SK-N-SH (cell line): ENCODE measurements at regions not wholly inside any gene's neighbourhood (a gene's known extent, or its start where the extent isn't known, plus 50 kb on each side); places are given as distances from the start of the nearest gene placed in this dataset.

ENCODE experiments used
- CTCF ChIA-PET: fragments of 300-600, 350-600 bp; formaldehyde crosslinking; extraction: SDS; loops from one replicate; lab custom pipeline; 2021; lab: Yijun Ruan, JAX
- POLR2A ChIA-PET: fragments of 350-600 bp; sonication (Branson Sonifier 250); formaldehyde crosslinking; extraction: SDS; loops from one replicate; lab custom pipeline; 2020; ENCODE audit warnings: antibody characterized with exemption, inconsistent platforms; lab: Yijun Ruan, JAX
- DNase-seq: peaks from one replicate; pipeline ENCODE4 v3.0.0; 2012
- H2AFZ ChIP-seq: fragments of 200-600 bp; sonication (generic); 2 replicates; pipeline ENCODE4 v1.8.1; 2016; ENCODE audit warnings: antibody characterized with exemption, mild to moderate bottlenecking, low read depth
- H3F3A ChIP-seq: fragments of 200-600 bp; sonication (generic); replicated peaks from 2 replicates; pipeline ENCODE3; 2016; ENCODE audit warnings: antibody characterized with exemption, mild to moderate bottlenecking; ENCODE audit not compliant: insufficient read depth
- H3K27ac ChIP-seq, 2 experiments: fragments of 200-500 bp in 1 of 2; fragments of 200-600 bp in 1 of 2; sonication (Bioruptor generic) in 1 of 2; sonication (generic), shearing (Covaris generic) in 1 of 2; 2 replicates each; pipeline versions ENCODE4 v1.5.1 to v1.6.1; 2014 to 2016; ENCODE audit warnings: low read depth in 2 of 2, inconsistent platforms in 1 of 2, low read length in 1 of 2, mild to moderate bottlenecking in 1 of 2, mixed read lengths in 1 of 2
- H3K27me3 ChIP-seq: fragments of 200-600 bp; sonication (generic), shearing (Covaris generic); 2 replicates; pipeline ENCODE4 v1.6.1; 2016; ENCODE audit warnings: mixed run types; ENCODE audit not compliant: insufficient read depth
- H3K36me3 ChIP-seq, 2 experiments: fragments of 200-500 bp in 1 of 2; fragments of 200-600 bp in 1 of 2; sonication (Bioruptor generic) in 1 of 2; sonication (generic) in 1 of 2; replicated peaks in 1 of 2; 2 replicates each; pipeline versions ENCODE3 to v1.5.1; 2014 to 2016; ENCODE audit warnings: low read length in 1 of 2, mild to moderate bottlenecking in 1 of 2; ENCODE audit not compliant: insufficient read depth in 2 of 2, control insufficient read depth in 1 of 2
- H3K4me1 ChIP-seq, 2 experiments: fragments of 200-500 bp in 1 of 2; fragments of 200-600 bp in 1 of 2; sonication (Bioruptor generic) in 1 of 2; sonication (generic), shearing (Covaris generic) in 1 of 2; 2 replicates each; pipeline versions ENCODE4 v1.5.1 to v1.6.1; 2014 to 2016; ENCODE audit warnings: low read depth in 1 of 2, low read length in 1 of 2, mixed run types in 1 of 2; ENCODE audit not compliant: insufficient read depth in 2 of 2, control insufficient read depth in 1 of 2
- H3K4me2 ChIP-seq: fragments of 200-600 bp; sonication (generic), shearing (Covaris generic); 2 replicates; pipeline ENCODE4 v1.6.1; 2017; ENCODE audit warnings: mixed run types
- H3K4me3 ChIP-seq, 2 experiments: fragments of 200-500 bp in 1 of 2; fragments of 200-600 bp in 1 of 2; sonication (Bioruptor generic) in 1 of 2; sonication (generic), shearing (Covaris generic) in 1 of 2; 2 replicates each; pipeline versions ENCODE4 v1.5.1 to v1.8.1; 2014 to 2016; ENCODE audit warnings: low read depth in 2 of 2, inconsistent platforms in 1 of 2, low read length in 1 of 2, mild to moderate bottlenecking in 1 of 2, mixed read lengths in 1 of 2, moderate library complexity in 1 of 2
- H3K79me2 ChIP-seq: fragments of 200-600 bp; sonication (generic); 2 replicates; pipeline ENCODE4 v1.8.1; 2017; ENCODE audit warnings: mild to moderate bottlenecking; ENCODE audit not compliant: insufficient read depth
- H3K9ac ChIP-seq: fragments of 200-600 bp; sonication (generic); 2 replicates; pipeline ENCODE4 v1.6.1; 2017; ENCODE audit warnings: mixed run types
- H3K9me2 ChIP-seq: fragments of 200-600 bp; sonication (generic); 2 replicates; pipeline ENCODE4 v1.6.1; 2017; ENCODE audit warnings: mixed run types
- H3K9me3 ChIP-seq: fragments of 200-600 bp; sonication (generic); 2 replicates; pipeline ENCODE4 v1.6.1; 2017; ENCODE audit warnings: mixed run types, mild to moderate bottlenecking, moderate library complexity
- H4K20me1 ChIP-seq: fragments of 200-600 bp; sonication (generic); 2 replicates; pipeline ENCODE4 v1.6.1; 2017; ENCODE audit warnings: mild to moderate bottlenecking, mixed run types; ENCODE audit not compliant: insufficient read depth
- CHD2 ChIP-seq: fragments of 150-350 bp; IDR thresholded peaks from 2 replicates; pipeline ENCODE4 v1.6.1; 2018; ENCODE audit warnings: low read length; ENCODE audit not compliant: partially characterized antibody
- ELF1 ChIP-seq: IDR thresholded peaks from 2 replicates; pipeline ENCODE4 v1.4.0; 2012
- FOSL2 ChIP-seq: IDR thresholded peaks from 2 replicates; pipeline ENCODE4 v1.4.0; 2012; ENCODE audit warnings: low read depth, mild to moderate bottlenecking, moderate library complexity, borderline replicate concordance
- FOXM1 ChIP-seq: IDR thresholded peaks from 2 replicates; pipeline ENCODE4 v1.4.0; 2012; ENCODE audit warnings: low read depth, mild to moderate bottlenecking
- GATA2 ChIP-seq: sonication (generic); formaldehyde crosslinking; IDR thresholded peaks from 2 replicates; pipeline ENCODE4 v1.5.0; 2020; ENCODE audit warnings: mild to moderate bottlenecking, missing genetic modification reagents
- JUND ChIP-seq: IDR thresholded peaks from 2 replicates; pipeline ENCODE4 v1.4.0; 2012
- MAX ChIP-seq: IDR thresholded peaks from 2 replicates; pipeline ENCODE4 v1.4.0; 2012; ENCODE audit warnings: low read depth
- MEF2A ChIP-seq: IDR thresholded peaks from 2 replicates; pipeline ENCODE4 v1.4.0; 2012; ENCODE audit warnings: low read depth, borderline replicate concordance
- NFIC ChIP-seq: IDR thresholded peaks from 2 replicates; pipeline ENCODE4 v1.4.0; 2012; ENCODE audit warnings: borderline replicate concordance
- NRF1 ChIP-seq: IDR thresholded peaks from 2 replicates; pipeline ENCODE4 v1.6.1; 2012; ENCODE audit warnings: low read depth, mild to moderate bottlenecking, low read length
- PBX3 ChIP-seq: IDR thresholded peaks from 2 replicates; pipeline ENCODE4; 2012
- RCOR1 ChIP-seq: fragments of 150-350 bp; IDR thresholded peaks from 2 replicates; pipeline ENCODE4 v1.6.1; 2017; ENCODE audit warnings: antibody characterized with exemption, low read length
- RXRA ChIP-seq: IDR thresholded peaks from 2 replicates; pipeline ENCODE4 v1.4.0; 2012; ENCODE audit warnings: low read depth, mild to moderate bottlenecking, borderline replicate concordance
- SIN3A ChIP-seq: IDR thresholded peaks from 2 replicates; pipeline ENCODE4 v1.6.1; 2012; ENCODE audit warnings: low read depth, mild to moderate bottlenecking, low read length, moderate library complexity, borderline replicate concordance
- TEAD4 ChIP-seq: IDR thresholded peaks from 2 replicates; pipeline ENCODE4 v1.4.0; 2012; ENCODE audit warnings: mild to moderate bottlenecking, borderline replicate concordance; ENCODE audit not compliant: insufficient read depth
- USF1 ChIP-seq: IDR thresholded peaks from 2 replicates; pipeline ENCODE4 v1.4.0; 2012; ENCODE audit warnings: low read depth, borderline replicate concordance
- USF2 ChIP-seq: fragments of 150-350 bp; IDR thresholded peaks from 2 replicates; pipeline ENCODE4 v1.6.1; 2017; ENCODE audit warnings: antibody characterized with exemption, low read length, low read depth, borderline replicate concordance
- YY1 ChIP-seq: IDR thresholded peaks from 2 replicates; pipeline ENCODE4 v1.4.0; 2012; ENCODE audit warnings: low read depth, mild to moderate bottlenecking
- WGBS: methylation state at CpG from one replicate; pipeline ENCODE4 v1.1.6; 2017; ENCODE audit warnings: low lambda C conversion rate; 5-methylcytosine and 5-hydroxymethylcytosine counted together

- Histone ChIP-seq H3K9ac (no peak overlapping the region), H3K4me1 (peaks cover 4 to 8% of the 10 kb centered on the region in 2 experiments; a peak in 3 of 4 replicates), H3K27me3 (no peaks in the 10 kb centered on the region), H3K27ac (no peak overlapping the region; a peak in 1 of 4 replicates), H3K36me3 (no peaks in the 10 kb centered on the region), H3K9me2 (no peaks in the 10 kb centered on the region), H4K20me1 (no peaks in the 10 kb centered on the region), H3K79me2 (no peaks in the 10 kb centered on the region), H3K9me3 (no peaks in the 10 kb centered on the region), H3K4me3 (no peak overlapping the region), H3K4me2 (no peak overlapping the region), H2AFZ (peak overlapping the region; percentile 56; the same call in 1 of the 2 replicates), H3F3A (no peaks in the 10 kb centered on the region)
- DNase-seq, result no peak
- ChIA-PET POLR2A (no interaction called here), CTCF (interaction anchor here (1.0 kb wide), 1 partner anchor 20 kb away, joined by 3 read pairs; no protein-coding TSS in a partner anchor)
- WGBS, result 52% methylated on average over 2 of the region's 2 CpGs
- TF ChIP-seq CHD2 (no peak), JUND (no peak), RXRA (no peak), FOXM1 (no peak), NRF1 (no peak), SIN3A (no peak), MAX (no peak), GATA2 (no peak), YY1 (no peak), ELF1 (no peak), MEF2A (no peak)
Observed at GRCh38 chr13:84864341-84864740, 934.9 kb downstream of the SLITRK6 start.

GRCh38 chr13:84847107-84847506 is 952.1 kb downstream of the SLITRK6 start:
- H3K4me2 ChIP-seq, result no peak overlapping the region
- no peak overlapping the region for H3K9ac ChIP-seq
- H4K20me1 ChIP-seq, result no peaks in the 10 kb centered on the region
- DNase-seq, result no peak
- TF ChIP-seq MAX, result no peak
- no peak for TF ChIP-seq ELF1
- no peak for TF ChIP-seq PBX3
- no peak for TF ChIP-seq USF2
- no peak for TF ChIP-seq RXRA
- TF ChIP-seq FOSL2, result no peak
- no peak for TF ChIP-seq RCOR1
- no peak for TF ChIP-seq USF1
- TF ChIP-seq TEAD4, result no peak
- TF ChIP-seq NFIC, result no peak
- no peak for TF ChIP-seq JUND
- TF ChIP-seq NRF1, result no peak
- no peak for TF ChIP-seq SIN3A
- no peaks in the 10 kb centered on the region for H3K4me1 ChIP-seq
- no peaks in the 10 kb centered on the region for H3K79me2 ChIP-seq
- POLR2A ChIA-PET, result no interaction called here
- WGBS, result 16% methylated on average over 1 of the region's 1 CpG
- H3K9me2 ChIP-seq, result no peaks in the 10 kb centered on the region
- H3K27ac ChIP-seq, result no peak overlapping the region
- H3K4me3 ChIP-seq, result no peak overlapping the region
- H3F3A ChIP-seq, result no peaks in the 10 kb centered on the region
- no peaks in the 10 kb centered on the region for H3K27me3 ChIP-seq
- CTCF ChIA-PET, result no interaction called here
- H3K9me3 ChIP-seq, result 0 out of 2 replicates have a peak, but pooled peaks cover 3% of the 10 kb centered on the region
- no peaks in the 10 kb centered on the region for H3K36me3 ChIP-seq
- no peak overlapping the region for H2AFZ ChIP-seq
